ENCODE measurements at regions not wholly inside any gene's neighbourhood (a gene's known extent, or its start where the extent isn't known, plus 50 kb on each side); places are given as distances from the start of the nearest gene placed in this dataset.

DNA sequence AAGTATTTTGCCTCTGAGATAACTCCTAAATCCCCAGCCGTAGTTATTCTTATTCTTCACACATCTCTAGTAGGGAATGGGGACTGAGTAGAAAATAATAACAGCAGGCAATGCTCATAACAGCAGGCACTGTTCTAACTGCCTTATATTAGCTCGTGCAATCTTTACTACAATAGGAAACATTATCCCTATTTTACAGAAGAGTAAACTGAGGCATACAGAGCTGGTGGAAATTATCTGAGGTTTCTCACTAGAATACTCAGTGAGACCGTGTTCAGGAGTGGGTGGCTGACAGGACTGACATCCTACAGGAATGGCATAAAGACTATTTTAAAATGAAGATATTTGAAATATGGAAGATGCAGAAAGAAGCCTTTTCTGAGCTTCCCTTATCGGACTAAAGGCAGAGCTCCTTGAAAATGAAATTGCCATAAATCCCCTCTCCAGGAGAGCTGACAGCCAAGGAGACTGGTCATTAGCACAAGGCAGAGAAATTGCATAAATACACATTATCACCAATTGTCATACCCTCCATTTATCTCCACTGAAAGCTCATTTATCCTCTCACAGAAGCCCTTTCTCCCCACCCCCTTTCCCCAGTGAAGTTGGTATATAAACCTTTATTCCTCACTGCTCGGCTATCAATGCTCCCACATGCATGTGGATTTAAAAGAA, 93.9 kb downstream of the RASSF10 start:
- TF ChIP-seq TAF1 (IDR thresholded peaks at IDR 0.05; ENCODE audit: borderline replicate concordance, insufficient read depth, low read length) (no peak), POLR2AphosphoS5 (IDR thresholded peaks at IDR 0.05; ENCODE audit: low read depth, low read length) (no peak), REST (IDR thresholded peaks at IDR 0.05; ENCODE audit: insufficient read depth in 1 of 2, low read depth in 2 of 2, low read length in 2 of 2) (no peak), SIN3A (IDR thresholded peaks at IDR 0.05; ENCODE audit: borderline replicate concordance, insufficient read depth, low read length) (no peak)
